H1 (cell line): ENCODE measurements at regions not wholly inside any gene's neighbourhood (a gene's known extent, or its start where the extent isn't known, plus 50 kb on each side); places are given as distances from the start of the nearest gene placed in this dataset.
A peak's percentile ranks its signal among the peaks of the same experiment; 100 is the strongest.

ENCODE experiments used
- CTCF ChIA-PET: fragments of 300-600 bp; sonication (Branson Sonifier 250); formaldehyde crosslinking; loops from one replicate; lab custom pipeline; 2021; ENCODE audit not compliant: partially characterized antibody; lab: Charles Lee
- POLR2A ChIA-PET: fragments of 300-600 bp; sonication (Branson Sonifier 250); formaldehyde crosslinking; loops from one replicate; lab custom pipeline; 2021; ENCODE audit warnings: inconsistent platforms; ENCODE audit not compliant: partially characterized antibody; lab: Charles Lee
- DNase-seq, 2 experiments: peaks; one replicate each; pipeline versions ENCODE4 v3.0.0 to v3.0.0-alpha.2; 2010 to 2022; ENCODE audit warnings: low spot score in 2 of 2, low read depth in 1 of 2, mixed read lengths in 1 of 2
- FAIRE-seq: peaks from 2 replicates; lab custom pipeline; 2011; peaks lifted over from hg19 to GRCh38; lab: Jason Lieb, UNC
- H2AFZ ChIP-seq: 2 replicates; pipeline ENCODE4 v1.8.1; 2012; ENCODE audit warnings: low read length, inconsistent platforms
- H2AK5ac ChIP-seq: 2 replicates; pipeline ENCODE4 v1.6.1; 2013; ENCODE audit warnings: low read depth, low read length
- H2BK120ac ChIP-seq: replicated peaks from 2 replicates; pipeline ENCODE3; 2013; ENCODE audit warnings: low read depth, low read length, inconsistent platforms
- H2BK12ac ChIP-seq: 2 replicates; pipeline ENCODE4 v1.6.1; 2013; ENCODE audit warnings: low read depth, low read length
- H2BK15ac ChIP-seq: 2 replicates; pipeline ENCODE4 v1.6.1; 2013; ENCODE audit warnings: low read length
- H2BK20ac ChIP-seq: 2 replicates; pipeline ENCODE4 v1.6.1; 2013; ENCODE audit warnings: low read length
- H2BK5ac ChIP-seq: 2 replicates; pipeline ENCODE4 v1.6.1; 2013; ENCODE audit warnings: low read depth, low read length
- H3K14ac ChIP-seq: 2 replicates; pipeline ENCODE4 v1.6.1; 2013; ENCODE audit warnings: inconsistent platforms; ENCODE audit not compliant: insufficient read length
- H3K18ac ChIP-seq: 2 replicates; pipeline ENCODE4 v1.6.1; 2013; ENCODE audit warnings: low read length; ENCODE audit errors: extremely low read depth
- H3K23ac ChIP-seq: 2 replicates; pipeline ENCODE4 v1.6.1; 2013; ENCODE audit warnings: inconsistent platforms; ENCODE audit not compliant: insufficient read length
- H3K23me2 ChIP-seq: 2 replicates; pipeline ENCODE4 v1.6.1; 2013; ENCODE audit warnings: low read depth, low read length
- H3K27ac ChIP-seq: 2 replicates; pipeline ENCODE4 v1.6.1; 2011; ENCODE audit warnings: low read depth, low read length, inconsistent platforms
- H3K27me3 ChIP-seq, 4 experiments: replicated peaks in 1 of 4; 1 replicate in 1 of 4; 2 replicates in 3 of 4; pipeline versions ENCODE4 v1.6.1 to v1.8.1; 2011 to 2013; ENCODE audit warnings: low read length in 3 of 4, mild to moderate bottlenecking in 3 of 4, inconsistent platforms in 2 of 4, mixed read lengths in 2 of 4, moderate library complexity in 1 of 4; ENCODE audit not compliant: control insufficient read depth in 3 of 4, insufficient read depth in 3 of 4; ENCODE audit errors: extremely low read depth in 1 of 4
- H3K36me3 ChIP-seq, 4 experiments: 2 replicates each; pipeline versions ENCODE4 v1.6.1 to v1.8.1; 2011 to 2013; ENCODE audit warnings: mild to moderate bottlenecking in 4 of 4, low read length in 3 of 4, moderate library complexity in 2 of 4, control low read depth in 1 of 4, inconsistent platforms in 1 of 4; ENCODE audit not compliant: insufficient read depth in 4 of 4, control insufficient read depth in 2 of 4
- H3K4ac ChIP-seq: replicated peaks from 2 replicates; pipeline ENCODE3; 2013; ENCODE audit warnings: low read length, low read depth, mixed read lengths, inconsistent platforms; ENCODE audit not compliant: insufficient read length
- H3K4me1 ChIP-seq, 4 experiments: replicated peaks in 1 of 4; 1 replicate in 1 of 4; 2 replicates in 3 of 4; pipeline versions ENCODE4 v1.6.1 to v1.8.1; 2011 to 2013; ENCODE audit warnings: low read length in 3 of 4, inconsistent platforms in 2 of 4, mixed read lengths in 1 of 4; ENCODE audit not compliant: insufficient read depth in 4 of 4, control insufficient read depth in 3 of 4
- H3K4me2 ChIP-seq, 2 experiments: 2 replicates each; pipeline versions ENCODE4 v1.6.1 to v1.8.1; 2011 to 2013; ENCODE audit warnings: low read depth in 2 of 2, low read length in 2 of 2, control low read depth in 1 of 2, inconsistent platforms in 1 of 2, mild to moderate bottlenecking in 1 of 2; ENCODE audit not compliant: insufficient read depth in 1 of 2
- H3K4me3 ChIP-seq, 4 experiments: fragments of 200-600, 300-600 bp in 1 of 4; sonication (generic), shearing (Covaris generic), sonication (Bioruptor Twin) in 1 of 4; 2 replicates each; pipeline versions ENCODE4 v1.5.1 to v1.8.1; 2011 to 2016; ENCODE audit warnings: low read length in 4 of 4, low read depth in 3 of 4, control low read depth in 2 of 4, inconsistent platforms in 2 of 4, mild to moderate bottlenecking in 2 of 4, mixed read lengths in 1 of 4, moderate library complexity in 1 of 4; ENCODE audit not compliant: insufficient read depth in 2 of 4; ENCODE audit errors: extremely low read depth in 1 of 4
- H3K56ac ChIP-seq: replicated peaks from 2 replicates; pipeline ENCODE3; 2013; ENCODE audit warnings: low read depth, mild to moderate bottlenecking, mixed read lengths, low read length, inconsistent platforms; ENCODE audit not compliant: insufficient read length
- H3K79me1 ChIP-seq: 2 replicates; pipeline ENCODE4 v1.6.1; 2013; ENCODE audit warnings: low read depth, low read length, control low read depth
- H3K79me2 ChIP-seq, 2 experiments: 2 replicates each; pipeline versions ENCODE4 v1.6.1 to v1.8.1; 2012 to 2013; ENCODE audit warnings: low read length in 2 of 2, mild to moderate bottlenecking in 2 of 2, inconsistent platforms in 1 of 2; ENCODE audit not compliant: insufficient read depth in 2 of 2, control insufficient read depth in 1 of 2
- H3K9ac ChIP-seq, 4 experiments: replicated peaks in 1 of 4; 1 replicate in 1 of 4; 2 replicates in 3 of 4; pipeline versions ENCODE4 v1.6.1 to v1.8.1; 2011 to 2013; ENCODE audit warnings: low read depth in 3 of 4, low read length in 3 of 4, control low read depth in 2 of 4, mild to moderate bottlenecking in 2 of 4, moderate library complexity in 2 of 4, inconsistent platforms in 1 of 4; ENCODE audit errors: extremely low read depth in 1 of 4
- H3K9me3 ChIP-seq, 2 experiments: 2 replicates each; pipeline versions ENCODE4 v1.6.1 to v1.8.1; 2012 to 2013; ENCODE audit warnings: mild to moderate bottlenecking in 2 of 2, moderate library complexity in 2 of 2, control low read depth in 1 of 2, inconsistent platforms in 1 of 2, low read depth in 1 of 2, low read length in 1 of 2, mixed read lengths in 1 of 2; ENCODE audit not compliant: insufficient read depth in 2 of 2
- H4K20me1 ChIP-seq, 2 experiments: replicated peaks in 1 of 2; 2 replicates each; pipeline versions ENCODE3 to v1.8.1; 2011 to 2013; ENCODE audit warnings: inconsistent platforms in 2 of 2, low read length in 2 of 2, mild to moderate bottlenecking in 1 of 2; ENCODE audit not compliant: insufficient read depth in 2 of 2, control insufficient read depth in 1 of 2
- H4K5ac ChIP-seq: 2 replicates; pipeline ENCODE4 v1.6.1; 2013; ENCODE audit warnings: low read length, low read depth, mixed read lengths, inconsistent platforms; ENCODE audit not compliant: insufficient read length
- H4K8ac ChIP-seq: 2 replicates; pipeline ENCODE4 v1.8.0; 2013; ENCODE audit warnings: mild to moderate bottlenecking, moderate library complexity, low read length, inconsistent platforms; ENCODE audit not compliant: insufficient read depth; ENCODE audit errors: extremely low read depth
- H4K91ac ChIP-seq: replicated peaks from 2 replicates; pipeline ENCODE3; 2013; ENCODE audit warnings: low read length, mixed read lengths, inconsistent platforms; ENCODE audit not compliant: insufficient read length
- ASH2L ChIP-seq: fragments of 200-600, 300-600 bp; sonication (generic); IDR thresholded peaks from one replicate; pipeline ENCODE4 v1.7.1; 2017; ENCODE audit warnings: low read length
- POU5F1 ChIP-seq: IDR thresholded peaks from 2 replicates; pipeline ENCODE4 v1.6.1; 2011; ENCODE audit warnings: low read depth, mild to moderate bottlenecking, low read length, moderate library complexity
- WGBS, 2 experiments: shearing (Covaris generic) in 1 of 2; methylation state at CpG; one replicate each; pipeline versions ENCODE4 v1.1.6 to v1.1.7; 2013 to 2015; ENCODE audit warnings: low lambda C conversion rate in 2 of 2, mixed read lengths in 2 of 2, inconsistent platforms in 1 of 2, low coverage in 1 of 2, missing lambda C conversion rate in 1 of 2; ENCODE audit not compliant: insufficient replicate concordance in 2 of 2, insufficient coverage in 1 of 2, insufficient read length in 1 of 2; ENCODE audit errors: extremely low coverage in 1 of 2, missing lambda C conversion rate in 1 of 2; 5-methylcytosine and 5-hydroxymethylcytosine counted together

GRCh38 chr5:20609126-20609525 is 621.1 kb upstream of the CDH18 start:
- H3K56ac ChIP-seq: no peak overlapping the region
- no peak overlapping the region for H3K14ac ChIP-seq
- H2AK5ac ChIP-seq: no peak overlapping the region
- H2BK15ac ChIP-seq: 0 out of 2 replicates have a peak overlapping the region, but pooled peaks have one; percentile 46
- no peaks in the 10 kb centered on the region for H3K9me3 ChIP-seq
- no peak overlapping the region for H2BK5ac ChIP-seq
- H2AFZ ChIP-seq: no peak overlapping the region
- no peak overlapping the region for H3K4ac ChIP-seq
- H2BK20ac ChIP-seq: no peak overlapping the region
- no peaks in the 10 kb centered on the region for H4K20me1 ChIP-seq
- no peak for DNase-seq
- no peak overlapping the region for H4K5ac ChIP-seq
- H3K23ac ChIP-seq: no peak overlapping the region
- 85% methylated on average over 1 of the region's 1 CpG; no CpG with 5 or more reads in 1 of the 2 experiments for WGBS, 2 experiments
- H3K4me2 ChIP-seq: no peak overlapping the region
- H3K4me3 ChIP-seq: no peak overlapping the region
- no peak overlapping the region for H4K91ac ChIP-seq
- H3K4me1 ChIP-seq: peaks cover 0 to 5% (median 2%) of the 10 kb centered on the region in 4 experiments; a peak in 3 of 7 replicates
- no peak overlapping the region for H3K27ac ChIP-seq
- TF ChIP-seq ASH2L (no peak), POU5F1 (no peak)
- no peak for FAIRE-seq
- H3K9ac ChIP-seq: no peak overlapping the region
- no peak overlapping the region for H2BK120ac ChIP-seq
- H4K8ac ChIP-seq: no peak overlapping the region
- ChIA-PET CTCF (no interaction called here), POLR2A (no interaction called here)
- no peaks in the 10 kb centered on the region for H3K79me1 ChIP-seq
- H3K18ac ChIP-seq: no peak overlapping the region
- H3K23me2 ChIP-seq: no peaks in the 10 kb centered on the region
- no peaks in the 10 kb centered on the region for H3K36me3 ChIP-seq
- no peaks in the 10 kb centered on the region for H3K79me2 ChIP-seq
- H2BK12ac ChIP-seq: no peak overlapping the region; the same call in 1 of the 2 replicates
- no peaks in the 10 kb centered on the region for H3K27me3 ChIP-seq
